Upper lobe of left lung (tissue), 6 donors: ENCODE measurements at regions not wholly inside any gene's neighbourhood (a gene's known extent, or its start where the extent isn't known, plus 50 kb on each side); places are given as distances from the start of the nearest gene placed in this dataset.

Source experiments
- ATAC-seq, 2 donors: fragments of 200-7000 bp; cut with Tn5 transposase; one replicate each; pipeline ENCODE4 v1.9.1; 2022; ENCODE audit warnings: mild to moderate bottlenecking in 2 of 2, moderate library complexity in 2 of 2; ENCODE audit not compliant: low FRiP score in 2 of 2
- DNase-seq, 2 donors: peaks; one replicate each; pipeline ENCODE4 v3.0.0-alpha.2; 2019 to 2020
- H3K27ac ChIP-seq, 4 donors: fragments of 200-600 bp; sonication (generic); one replicate each; pipeline ENCODE4 v1.5.1; 2016 to 2019
- H3K27me3 ChIP-seq, 4 donors: fragments of 200-600 bp; sonication (generic); one replicate each; pipeline ENCODE4 v1.5.1; 2017 to 2019
- H3K36me3 ChIP-seq, 4 donors: fragments of 200-600 bp; sonication (generic); one replicate each; pipeline ENCODE4 v1.5.1; 2016 to 2019
- H3K4me1 ChIP-seq, 4 donors: fragments of 200-600 bp; sonication (generic); one replicate each; pipeline ENCODE4 v1.5.1; 2018 to 2019
- H3K4me3 ChIP-seq, 4 donors: fragments of 200-600 bp; sonication (generic); one replicate each; pipeline ENCODE4 v1.5.1; 2017 to 2019; ENCODE audit warnings: mild to moderate bottlenecking in 2 of 4, moderate library complexity in 1 of 4
- H3K9me3 ChIP-seq, 4 donors: fragments of 200-600 bp; sonication (generic); one replicate each; pipeline ENCODE4 v1.5.1; 2018 to 2019
- EP300 ChIP-seq, 4 donors: sonication (generic); formaldehyde crosslinking; IDR thresholded peaks; one replicate each; pipeline ENCODE4 v1.5.1; 2017; ENCODE audit warnings: antibody characterized with exemption in 4 of 4, control low read depth in 2 of 4
- POLR2A ChIP-seq, 4 donors: fragments of 450-650 bp; IDR thresholded peaks; one replicate each; pipeline ENCODE4 v1.5.1; 2016 to 2017; ENCODE audit warnings: antibody characterized with exemption in 4 of 4, mild to moderate bottlenecking in 2 of 4
- POLR2AphosphoS5 ChIP-seq, 2 donors: sonication (generic); formaldehyde crosslinking; IDR thresholded peaks; one replicate each; pipeline ENCODE4 v1.5.1; 2017; ENCODE audit warnings: antibody characterized with exemption in 2 of 2
- WGBS, 2 donors: methylation state at CpG; one replicate each; pipeline ENCODE4 v1.1.5; 2017 to 2018; 5-methylcytosine and 5-hydroxymethylcytosine counted together
- TF ChIP-seq, protein P1 (sequence below), 6 experiments: fragments of 450-650 bp in 4 of 6; fragments of 200-600 bp in 2 of 6; sonication (generic) in 2 of 6; IDR thresholded peaks; one replicate each; pipeline ENCODE4 v1.5.1; 2016 to 2019; ENCODE audit warnings: antibody characterized with exemption in 6 of 6
- donor health status: DM: no; HTN: no; CAD: no; lungs with moderate emphysema.
- donor health status: DM: no; HTN: yes; CAD: no; lungs with severe emphysema.

DNA sequence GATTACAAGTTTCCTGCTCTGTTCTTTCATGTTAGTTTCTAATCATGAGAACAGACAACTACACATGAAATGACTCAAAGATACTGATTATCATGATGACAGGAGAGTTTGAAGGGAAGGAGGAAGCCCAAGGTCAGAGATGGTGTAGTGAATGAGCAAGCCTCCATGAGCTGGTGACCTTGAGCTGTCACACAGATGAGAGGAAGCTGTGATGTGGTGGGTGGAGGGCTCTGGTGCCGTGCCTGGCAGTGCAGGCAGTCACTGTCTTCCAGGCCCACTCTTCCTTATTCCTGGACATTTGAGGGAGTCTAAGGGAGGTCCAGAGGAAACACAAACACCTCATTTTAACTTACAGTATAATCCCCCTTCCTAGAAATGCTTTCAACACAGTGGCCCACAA is 133.4 kb upstream of the ROPN1 start:
- no peak overlapping the region for H3K4me3 ChIP-seq
- WGBS, 2 donors = 53 to 78% methylated on average over 1 of the region's 1 CpG
- H3K27me3 ChIP-seq = no peaks in the 10 kb centered on the region
- H3K27ac ChIP-seq = no peak overlapping the region
- H3K4me1 ChIP-seq = peaks cover 0 to 2% (median 0%) of the 10 kb centered on the region in 4 donors
- no peaks in the 10 kb centered on the region for H3K9me3 ChIP-seq
- ATAC-seq (no peak), DNase-seq (no peak)
- no peaks in the 10 kb centered on the region for H3K36me3 ChIP-seq
- TF ChIP-seq POLR2A (IDR thresholded peaks at IDR 0.05) (no peak), EP300 (IDR thresholded peaks at IDR 0.05) (no peak), POLR2AphosphoS5 (IDR thresholded peaks at IDR 0.05) (no peak)
- TF ChIP-seq, protein P1, sequence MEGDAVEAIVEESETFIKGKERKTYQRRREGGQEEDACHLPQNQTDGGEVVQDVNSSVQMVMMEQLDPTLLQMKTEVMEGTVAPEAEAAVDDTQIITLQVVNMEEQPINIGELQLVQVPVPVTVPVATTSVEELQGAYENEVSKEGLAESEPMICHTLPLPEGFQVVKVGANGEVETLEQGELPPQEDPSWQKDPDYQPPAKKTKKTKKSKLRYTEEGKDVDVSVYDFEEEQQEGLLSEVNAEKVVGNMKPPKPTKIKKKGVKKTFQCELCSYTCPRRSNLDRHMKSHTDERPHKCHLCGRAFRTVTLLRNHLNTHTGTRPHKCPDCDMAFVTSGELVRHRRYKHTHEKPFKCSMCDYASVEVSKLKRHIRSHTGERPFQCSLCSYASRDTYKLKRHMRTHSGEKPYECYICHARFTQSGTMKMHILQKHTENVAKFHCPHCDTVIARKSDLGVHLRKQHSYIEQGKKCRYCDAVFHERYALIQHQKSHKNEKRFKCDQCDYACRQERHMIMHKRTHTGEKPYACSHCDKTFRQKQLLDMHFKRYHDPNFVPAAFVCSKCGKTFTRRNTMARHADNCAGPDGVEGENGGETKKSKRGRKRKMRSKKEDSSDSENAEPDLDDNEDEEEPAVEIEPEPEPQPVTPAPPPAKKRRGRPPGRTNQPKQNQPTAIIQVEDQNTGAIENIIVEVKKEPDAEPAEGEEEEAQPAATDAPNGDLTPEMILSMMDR (IDR thresholded peaks at IDR 0.05) = no peak

DNA sequence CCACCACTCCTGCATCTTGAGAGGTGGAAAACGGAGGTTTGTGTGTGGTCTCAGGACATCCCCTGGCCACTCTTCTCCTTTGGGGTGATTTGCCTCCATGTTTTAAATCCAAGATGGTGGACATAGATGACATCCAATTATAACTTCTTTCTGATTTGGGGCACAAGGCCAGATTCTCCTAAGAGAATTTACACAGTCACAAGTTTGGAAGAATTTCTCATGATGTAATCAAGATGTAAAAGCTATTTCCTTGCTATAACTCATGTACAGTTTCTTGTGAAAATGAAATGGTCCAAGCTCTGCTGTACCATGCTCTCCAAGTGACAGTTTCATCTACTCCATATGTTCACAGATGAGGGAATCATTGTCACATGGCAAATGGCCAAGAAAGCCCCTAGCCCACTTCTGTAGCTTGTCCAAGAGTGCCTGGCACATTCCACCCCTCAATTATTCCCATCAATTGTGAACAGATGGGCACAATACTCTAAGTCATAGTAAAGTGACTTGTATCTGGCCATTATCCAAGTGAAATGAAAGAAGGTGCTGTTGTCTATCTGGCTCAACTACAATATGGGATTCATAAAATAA is 134.6 kb upstream of the ROPN1 start:
- H3K9me3 ChIP-seq = no peaks in the 10 kb centered on the region
- peaks cover 0 to 2% (median 0%) of the 10 kb centered on the region in 4 donors for H3K4me1 ChIP-seq
- no peak for ATAC-seq
- TF ChIP-seq, protein P1 (IDR thresholded peaks at IDR 0.05) = no peak
- TF ChIP-seq POLR2A (IDR thresholded peaks at IDR 0.05) = no peak
- TF ChIP-seq POLR2AphosphoS5 (IDR thresholded peaks at IDR 0.05) = no peak
- no peak for TF ChIP-seq EP300 (IDR thresholded peaks at IDR 0.05)
- no peak for DNase-seq
- H3K4me3 ChIP-seq = no peak overlapping the region
- no peaks in the 10 kb centered on the region for H3K36me3 ChIP-seq
- no peaks in the 10 kb centered on the region for H3K27me3 ChIP-seq
- H3K27ac ChIP-seq = no peak overlapping the region
- 75 to 83% methylated on average over 1 of the region's 1 CpG for WGBS, 2 donors

DNA sequence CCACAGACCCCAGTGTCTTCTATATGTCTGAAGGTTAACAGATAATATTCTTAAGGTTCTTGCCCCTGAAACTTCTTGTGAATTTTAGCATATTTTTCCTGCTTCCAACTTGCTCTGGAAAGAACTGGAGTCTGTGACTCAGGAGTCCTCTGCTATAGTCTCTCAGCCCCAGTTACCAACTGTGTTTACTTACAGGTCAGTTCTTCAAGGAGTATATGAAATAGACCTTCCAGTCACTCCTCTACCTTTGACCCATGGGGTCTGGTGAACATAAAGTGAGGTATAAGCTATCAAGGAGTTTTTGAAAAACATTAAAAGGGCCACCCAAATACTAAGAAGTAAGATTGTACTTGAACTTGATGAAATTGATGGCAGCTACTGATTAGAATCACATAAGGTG is 139.2 kb upstream of the ROPN1 start:
- Histone ChIP-seq H3K36me3 (no peaks in the 10 kb centered on the region), H3K4me3 (no peak overlapping the region), H3K4me1 (no peaks in the 10 kb centered on the region), H3K27ac (no peak overlapping the region), H3K9me3 (no peaks in the 10 kb centered on the region), H3K27me3 (no peaks in the 10 kb centered on the region)
- DNase-seq (no peak), ATAC-seq (no peak)
- no peak for TF ChIP-seq EP300 (IDR thresholded peaks at IDR 0.05)

DNA sequence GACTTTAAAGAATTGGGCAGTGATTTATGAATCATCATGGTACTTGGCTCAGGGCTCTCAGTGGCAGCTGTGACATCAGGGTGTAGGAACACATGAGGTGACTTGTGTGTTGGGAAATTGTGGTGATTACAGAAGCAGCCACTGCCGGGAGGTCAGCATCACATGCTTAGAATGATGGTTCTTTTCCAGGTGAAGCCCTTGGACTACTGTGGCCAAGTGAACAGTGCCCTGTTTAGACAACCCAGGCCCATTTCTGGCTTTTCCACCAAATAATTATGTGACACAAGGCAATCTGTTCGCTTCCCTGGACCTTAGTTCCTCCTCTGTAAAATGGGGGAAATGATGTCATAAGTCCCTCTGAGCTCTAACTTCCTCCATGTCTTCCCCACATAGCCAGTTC is 139.7 kb upstream of the ROPN1 start:
- Histone ChIP-seq H3K27ac (no peak overlapping the region), H3K9me3 (no peaks in the 10 kb centered on the region), H3K4me3 (no peak overlapping the region), H3K27me3 (no peaks in the 10 kb centered on the region), H3K36me3 (no peaks in the 10 kb centered on the region), H3K4me1 (no peaks in the 10 kb centered on the region)
- DNase-seq = no peak
- 51 to 63% methylated on average over 2 of the region's 2 CpGs for WGBS, 2 donors
- ATAC-seq = peak in 1 of 2 donors; percentile 46
- TF ChIP-seq EP300 (IDR thresholded peaks at IDR 0.05) = no peak
- TF ChIP-seq POLR2A (IDR thresholded peaks at IDR 0.05) = no peak
- TF ChIP-seq POLR2AphosphoS5 (IDR thresholded peaks at IDR 0.05) = no peak
- TF ChIP-seq, protein P1 (IDR thresholded peaks at IDR 0.05) = no peak

DNA sequence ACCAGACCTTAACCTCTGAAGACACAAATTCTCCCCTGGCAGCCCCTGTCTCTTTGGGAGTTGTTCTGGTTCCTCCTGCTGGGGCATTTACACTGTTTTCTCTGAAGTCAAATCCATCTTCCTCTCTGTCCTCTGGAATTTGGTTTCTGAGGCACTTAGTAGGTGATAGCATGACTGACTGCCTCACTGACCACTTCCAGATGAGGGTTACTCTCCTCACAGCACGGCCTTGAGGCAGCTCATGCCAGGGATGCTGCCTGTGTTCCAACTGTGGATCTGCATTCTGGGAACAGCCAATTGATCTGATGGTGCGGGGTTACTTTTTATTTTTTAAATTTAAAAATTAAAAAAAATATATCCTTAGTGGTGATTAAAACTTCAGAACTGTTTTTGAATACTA is 140.9 kb upstream of the ROPN1 start:
- H3K36me3 ChIP-seq = no peaks in the 10 kb centered on the region
- H3K9me3 ChIP-seq = no peaks in the 10 kb centered on the region
- DNase-seq (no peak), ATAC-seq (no peak)
- TF ChIP-seq, protein P1 (IDR thresholded peaks at IDR 0.05) = no peak
- no peak for TF ChIP-seq POLR2A (IDR thresholded peaks at IDR 0.05)
- no peak for TF ChIP-seq POLR2AphosphoS5 (IDR thresholded peaks at IDR 0.05)
- TF ChIP-seq EP300 (IDR thresholded peaks at IDR 0.05) = no peak
- H3K4me1 ChIP-seq = no peaks in the 10 kb centered on the region
- no peak overlapping the region for H3K4me3 ChIP-seq
- 42 to 63% methylated on average over 2 of the region's 2 CpGs for WGBS, 2 donors
- H3K27me3 ChIP-seq = no peaks in the 10 kb centered on the region
- H3K27ac ChIP-seq = no peak overlapping the region
